ENCODE measurements at regions not wholly inside any gene's neighbourhood (a gene's known extent, or its start where the extent isn't known, plus 50 kb on each side); places are given as distances from the start of the nearest gene placed in this dataset.

GRCh38 chr14:76551906-76552305 is 176.0 kb downstream of the ESRRB start:
- no peak for DNase-seq
- H3K36me3 ChIP-seq (ENCODE audit: control insufficient read depth in 1 of 2, insufficient read depth in 2 of 2, low read depth in 1 of 2, low read length in 2 of 2): no peaks in the 10 kb centered on the region
- H3K27me3 ChIP-seq (ENCODE audit: control insufficient read depth in 1 of 2, insufficient read depth in 1 of 2, low read length in 2 of 2): no peaks in the 10 kb centered on the region
- no peak overlapping the region for H4K8ac ChIP-seq (ENCODE audit: low read length)
- H3K4me1 ChIP-seq (ENCODE audit: control insufficient read depth, insufficient read depth, low read depth, low read length): no peaks in the 10 kb centered on the region
- no peak overlapping the region for H3K4ac ChIP-seq (ENCODE audit: low read depth in 1 of 2, low read length in 2 of 2)
- no peak overlapping the region for H3K23ac ChIP-seq (ENCODE audit: low read length in 2 of 2)
- no peak overlapping the region for H3K14ac ChIP-seq (ENCODE audit: low read length in 2 of 2)
- no peak overlapping the region for H3K4me3 ChIP-seq (ENCODE audit: insufficient read depth in 1 of 2, low read depth in 1 of 2, low read length in 2 of 2)
- H3K79me1 ChIP-seq (replicated peaks; ENCODE audit: low read length, poor library complexity, severe bottlenecking): no peaks in the 10 kb centered on the region
- no peak overlapping the region for H2BK120ac ChIP-seq (ENCODE audit: low read depth, low read length)
- no peak overlapping the region for H2BK15ac ChIP-seq (ENCODE audit: low read depth, poor library complexity, severe bottlenecking)
- no peak overlapping the region for H3K9ac ChIP-seq (ENCODE audit: low read length)
- H4K91ac ChIP-seq (ENCODE audit: low read length): no peak overlapping the region
- H2BK12ac ChIP-seq (ENCODE audit: low read length in 2 of 2): no peak overlapping the region
- no peak overlapping the region for H2BK5ac ChIP-seq (ENCODE audit: low read depth, low read length, poor library complexity, severe bottlenecking)
- no peak overlapping the region for H3K18ac ChIP-seq (ENCODE audit: low read depth in 1 of 2, low read length in 2 of 2)
- H3K9me3 ChIP-seq (ENCODE audit: control insufficient read depth, low read length): no peaks in the 10 kb centered on the region
- no peak overlapping the region for H3K27ac ChIP-seq (ENCODE audit: low read length, poor library complexity, severe bottlenecking)
- H2AFZ ChIP-seq (ENCODE audit: low read depth, low read length): no peak overlapping the region
- no peak overlapping the region for H3K4me2 ChIP-seq (ENCODE audit: low read length, poor library complexity, severe bottlenecking)
- H2AK5ac ChIP-seq (ENCODE audit: low read length, severe bottlenecking): no peak overlapping the region
- WGBS: 38% methylated on average over 3 of the region's 4 CpGs

GRCh38 chr14:76564471-76565422 is 188.8 kb downstream of the ESRRB start:
- Histone ChIP-seq H3K9ac (ENCODE audit: low read length) (no peak overlapping the region), H3K4me3 (ENCODE audit: insufficient read depth in 1 of 2, low read depth in 1 of 2, low read length in 2 of 2) (no peak overlapping the region), H4K91ac (ENCODE audit: low read length) (no peak overlapping the region), H2BK120ac (ENCODE audit: low read depth, low read length) (no peak overlapping the region), H3K36me3 (ENCODE audit: control insufficient read depth in 1 of 2, insufficient read depth in 2 of 2, low read depth in 1 of 2, low read length in 2 of 2) (no peaks in the 10 kb centered on the region), H3K14ac (ENCODE audit: low read length in 2 of 2) (no peak overlapping the region), H3K79me1 (replicated peaks; ENCODE audit: low read length, poor library complexity, severe bottlenecking) (no peaks in the 10 kb centered on the region), H3K18ac (ENCODE audit: low read depth in 1 of 2, low read length in 2 of 2) (no peak overlapping the region), H2BK5ac (ENCODE audit: low read depth, low read length, poor library complexity, severe bottlenecking) (no peak overlapping the region), H2BK15ac (ENCODE audit: low read depth, poor library complexity, severe bottlenecking) (no peak overlapping the region), H3K27me3 (ENCODE audit: control insufficient read depth in 1 of 2, insufficient read depth in 1 of 2, low read length in 2 of 2) (no peaks in the 10 kb centered on the region), H2AK5ac (ENCODE audit: low read length, severe bottlenecking) (no peak overlapping the region), H3K4me2 (ENCODE audit: low read length, poor library complexity, severe bottlenecking) (no peak overlapping the region), H4K8ac (ENCODE audit: low read length) (no peak overlapping the region), H3K27ac (ENCODE audit: low read length, poor library complexity, severe bottlenecking) (no peak overlapping the region), H3K4ac (ENCODE audit: low read depth in 1 of 2, low read length in 2 of 2) (no peak overlapping the region), H3K4me1 (ENCODE audit: control insufficient read depth, insufficient read depth, low read depth, low read length) (no peaks in the 10 kb centered on the region), H3K9me3 (ENCODE audit: control insufficient read depth, low read length) (no peaks in the 10 kb centered on the region), H2BK12ac (ENCODE audit: low read length in 2 of 2) (no peak overlapping the region), H3K23ac (ENCODE audit: low read length in 2 of 2) (no peak overlapping the region), H2AFZ (ENCODE audit: low read depth, low read length) (no peak overlapping the region)
- 87% methylated on average over 17 of the region's 18 CpGs for WGBS
- DNase-seq: no peak

GRCh38 chr14:76566439-76566838 is 190.5 kb downstream of the ESRRB start:
- Histone ChIP-seq H2AFZ (ENCODE audit: low read depth, low read length) (no peak overlapping the region), H3K4me3 (ENCODE audit: insufficient read depth in 1 of 2, low read depth in 1 of 2, low read length in 2 of 2) (no peak overlapping the region), H3K14ac (ENCODE audit: low read length in 2 of 2) (no peak overlapping the region), H4K8ac (ENCODE audit: low read length) (no peak overlapping the region), H3K18ac (ENCODE audit: low read depth in 1 of 2, low read length in 2 of 2) (no peak overlapping the region), H3K4me1 (ENCODE audit: control insufficient read depth, insufficient read depth, low read depth, low read length) (no peaks in the 10 kb centered on the region), H2BK12ac (ENCODE audit: low read length in 2 of 2) (no peak overlapping the region), H2BK120ac (ENCODE audit: low read depth, low read length) (no peak overlapping the region), H2BK15ac (ENCODE audit: low read depth, poor library complexity, severe bottlenecking) (no peak overlapping the region), H3K4me2 (ENCODE audit: low read length, poor library complexity, severe bottlenecking) (no peak overlapping the region), H3K27ac (ENCODE audit: low read length, poor library complexity, severe bottlenecking) (no peak overlapping the region), H3K36me3 (ENCODE audit: control insufficient read depth in 1 of 2, insufficient read depth in 2 of 2, low read depth in 1 of 2, low read length in 2 of 2) (no peaks in the 10 kb centered on the region), H2AK5ac (ENCODE audit: low read length, severe bottlenecking) (no peak overlapping the region), H3K79me1 (replicated peaks; ENCODE audit: low read length, poor library complexity, severe bottlenecking) (no peaks in the 10 kb centered on the region), H4K91ac (ENCODE audit: low read length) (no peak overlapping the region), H3K9ac (ENCODE audit: low read length) (no peak overlapping the region), H3K9me3 (ENCODE audit: control insufficient read depth, low read length) (no peaks in the 10 kb centered on the region), H3K27me3 (ENCODE audit: control insufficient read depth in 1 of 2, insufficient read depth in 1 of 2, low read length in 2 of 2) (no peaks in the 10 kb centered on the region), H2BK5ac (ENCODE audit: low read depth, low read length, poor library complexity, severe bottlenecking) (no peak overlapping the region), H3K23ac (ENCODE audit: low read length in 2 of 2) (no peak overlapping the region), H3K4ac (ENCODE audit: low read depth in 1 of 2, low read length in 2 of 2) (no peak overlapping the region)
- WGBS: 75% methylated on average over 4 of the region's 4 CpGs
- no peak for DNase-seq

- H2BK5ac ChIP-seq (ENCODE audit: low read depth, low read length, poor library complexity, severe bottlenecking): no peak overlapping the region
- no peak overlapping the region for H2BK15ac ChIP-seq (ENCODE audit: low read depth, poor library complexity, severe bottlenecking)
- H3K9me3 ChIP-seq (ENCODE audit: control insufficient read depth, low read length): no peaks in the 10 kb centered on the region
- no peaks in the 10 kb centered on the region for H3K4me1 ChIP-seq (ENCODE audit: control insufficient read depth, insufficient read depth, low read depth, low read length)
- H2BK120ac ChIP-seq (ENCODE audit: low read depth, low read length): no peak overlapping the region
- H3K27me3 ChIP-seq (ENCODE audit: control insufficient read depth in 1 of 2, insufficient read depth in 1 of 2, low read length in 2 of 2): peaks cover 0 to 23% of the 10 kb centered on the region in 2 experiments
- no peaks in the 10 kb centered on the region for H3K79me1 ChIP-seq (replicated peaks; ENCODE audit: low read length, poor library complexity, severe bottlenecking)
- H2AFZ ChIP-seq (ENCODE audit: low read depth, low read length): no peak overlapping the region
- no peak overlapping the region for H3K18ac ChIP-seq (ENCODE audit: low read depth in 1 of 2, low read length in 2 of 2)
- H3K4ac ChIP-seq (ENCODE audit: low read depth in 1 of 2, low read length in 2 of 2): no peak overlapping the region
- no peak overlapping the region for H2AK5ac ChIP-seq (ENCODE audit: low read length, severe bottlenecking)
- H3K27ac ChIP-seq (ENCODE audit: low read length, poor library complexity, severe bottlenecking): no peak overlapping the region
- H3K36me3 ChIP-seq (ENCODE audit: control insufficient read depth in 1 of 2, insufficient read depth in 2 of 2, low read depth in 1 of 2, low read length in 2 of 2): no peaks in the 10 kb centered on the region
- no peak overlapping the region for H3K4me2 ChIP-seq (ENCODE audit: low read length, poor library complexity, severe bottlenecking)
- H4K8ac ChIP-seq (ENCODE audit: low read length): no peak overlapping the region
- no peak overlapping the region for H3K9ac ChIP-seq (ENCODE audit: low read length)
- H4K91ac ChIP-seq (ENCODE audit: low read length): no peak overlapping the region
- H3K14ac ChIP-seq (ENCODE audit: low read length in 2 of 2): no peak overlapping the region
- WGBS: 74% methylated on average over 22 of the region's 22 CpGs
- no peak for DNase-seq
- no peak overlapping the region for H2BK12ac ChIP-seq (ENCODE audit: low read length in 2 of 2)
- H3K4me3 ChIP-seq (ENCODE audit: insufficient read depth in 1 of 2, low read depth in 1 of 2, low read length in 2 of 2): no peak overlapping the region
- no peak overlapping the region for H3K23ac ChIP-seq (ENCODE audit: low read length in 2 of 2)
Measured at GRCh38 chr14:76574416-76575095, 186.7 kb upstream of the VASH1 start.
